ENCODE measurements at regions not wholly inside any gene's neighbourhood (a gene's known extent, or its start where the extent isn't known, plus 50 kb on each side); places are given as distances from the start of the nearest gene placed in this dataset.

GRCh38 chr10:76667408-76668370, 969.9 kb downstream of the KCNMA1 start:
- WGBS, 5 donors = 40 to 48% (median 43%) methylated on average over 4 of the region's 4 CpGs
- no peaks in the 10 kb centered on the region for H3K27me3 ChIP-seq
- peaks cover 0 to 9% (median 4%) of the 10 kb centered on the region in 4 donors for H3K4me1 ChIP-seq
- peak in 1 of 2 donors; percentile 55 for DNase-seq
- no peak overlapping the region for H3K4me3 ChIP-seq
- TF ChIP-seq POLR2A (IDR thresholded peaks at IDR 0.05) (no peak), POLR2AphosphoS5 (IDR thresholded peaks at IDR 0.05) (peak in 1 of 3 donors; percentile 27), CTCF (IDR thresholded peaks at IDR 0.05) (no peak), EP300 (IDR thresholded peaks at IDR 0.05) (no peak)
- H3K36me3 ChIP-seq = no peaks in the 10 kb centered on the region
- H3K9me3 ChIP-seq = no peaks in the 10 kb centered on the region
- H3K27ac ChIP-seq = no peak overlapping the region
- intact Hi-C loops (cut with DNase I; ENCODE audit: low total_unique reads) = no loop called here

GRCh38 chr10:76666891-76667290, 970.7 kb downstream of the KCNMA1 start:
- H3K27me3 ChIP-seq = no peaks in the 10 kb centered on the region
- no peak overlapping the region for H3K4me3 ChIP-seq
- H3K27ac ChIP-seq = no peak overlapping the region
- no peaks in the 10 kb centered on the region for H3K9me3 ChIP-seq
- intact Hi-C loops (cut with DNase I; ENCODE audit: low total_unique reads) = no loop called here
- no peak for DNase-seq
- TF ChIP-seq POLR2AphosphoS5 (IDR thresholded peaks at IDR 0.05) (no peak), POLR2A (IDR thresholded peaks at IDR 0.05) (no peak), CTCF (IDR thresholded peaks at IDR 0.05) (no peak), EP300 (IDR thresholded peaks at IDR 0.05) (no peak)
- H3K36me3 ChIP-seq = no peaks in the 10 kb centered on the region
- peaks cover 0 to 9% (median 4%) of the 10 kb centered on the region in 4 donors for H3K4me1 ChIP-seq
- 50 to 87% (median 83%) methylated on average over 1 of the region's 1 CpG for WGBS, 5 donors

GRCh38 chr10:76665029-76665428, 972.6 kb downstream of the KCNMA1 start:
- Histone ChIP-seq H3K4me3 (no peak overlapping the region), H3K4me1 (peaks cover 0 to 9% (median 4%) of the 10 kb centered on the region in 4 donors), H3K9me3 (no peaks in the 10 kb centered on the region), H3K36me3 (no peaks in the 10 kb centered on the region), H3K27me3 (no peaks in the 10 kb centered on the region), H3K27ac (no peak overlapping the region)
- no peak for DNase-seq
- TF ChIP-seq POLR2AphosphoS5 (IDR thresholded peaks at IDR 0.05) (no peak), EP300 (IDR thresholded peaks at IDR 0.05) (no peak), CTCF (IDR thresholded peaks at IDR 0.05) (no peak), POLR2A (IDR thresholded peaks at IDR 0.05) (no peak)
- intact Hi-C loops (cut with DNase I; ENCODE audit: low total_unique reads) = no loop called here
- 89 to 96% (median 91%) methylated on average over 4 of the region's 4 CpGs for WGBS, 5 donors

GRCh38 chr10:76657337-76658012, 980.1 kb downstream of the KCNMA1 start:
- no peak for TF ChIP-seq POLR2A (IDR thresholded peaks at IDR 0.05)
- no peak for TF ChIP-seq CTCF (IDR thresholded peaks at IDR 0.05)
- TF ChIP-seq EP300 (IDR thresholded peaks at IDR 0.05) = no peak
- no peak for TF ChIP-seq POLR2AphosphoS5 (IDR thresholded peaks at IDR 0.05)
- H3K27me3 ChIP-seq = no peaks in the 10 kb centered on the region
- H3K27ac ChIP-seq = no peak overlapping the region
- intact Hi-C loops (cut with DNase I; ENCODE audit: low total_unique reads) = no loop called here
- no peaks in the 10 kb centered on the region for H3K9me3 ChIP-seq
- DNase-seq = no peak
- no peak overlapping the region for H3K4me3 ChIP-seq
- H3K36me3 ChIP-seq = no peaks in the 10 kb centered on the region
- H3K4me1 ChIP-seq = no peaks in the 10 kb centered on the region
